ENCODE measurements at regions not wholly inside any gene's neighbourhood (a gene's known extent, or its start where the extent isn't known, plus 50 kb on each side); places are given as distances from the start of the nearest gene placed in this dataset.

DNA sequence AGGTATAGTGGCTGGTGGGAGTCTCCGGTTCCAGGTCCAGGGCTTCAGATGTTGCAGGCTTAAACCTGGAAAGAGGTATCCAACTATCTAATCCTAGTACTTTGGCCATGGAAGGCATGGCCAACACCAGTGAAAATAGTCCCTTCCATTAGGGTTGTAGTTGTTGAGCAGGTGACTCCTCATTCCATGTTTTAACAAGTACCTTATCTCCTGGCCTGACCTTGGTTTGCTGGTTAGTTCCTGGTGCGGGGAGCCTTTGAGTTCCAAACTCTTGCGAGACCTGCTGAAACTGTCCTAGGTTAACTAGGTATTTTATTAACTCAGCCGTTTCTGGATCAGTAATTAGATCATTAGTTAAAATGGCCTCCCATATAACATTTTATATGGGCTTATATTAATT, 128.9 kb downstream of the GPCPD1 start:
- no CpG with 5 or more reads among the region's 4 CpGs for WGBS (ENCODE audit: insufficient coverage)
- no peak overlapping the region for H3K27ac ChIP-seq (ENCODE audit: low read depth in 1 of 2, low read length in 2 of 2)
- Mint-ChIP-seq H3K4me1 (no peaks in the 10 kb centered on the region), H3K36me3 (no peaks in the 10 kb centered on the region), H3K4me3 (no peak overlapping the region), H3K27me3 (ENCODE audit: low read depth in 3 of 3) (peaks cover 1 to 6% (median 3%) of the 10 kb centered on the region in 3 donors), H3K9me3 (no peaks in the 10 kb centered on the region), H3K27ac (no peak overlapping the region)
- H3K9ac ChIP-seq (ENCODE audit: insufficient read depth, low read length, poor library complexity, severe bottlenecking) = no peak overlapping the region
- no peak for DNase-seq
- intact Hi-C loops (cut with micrococcal nuclease) = no loop called here
- no peaks in the 10 kb centered on the region for H3K36me3 ChIP-seq (replicated peaks in 1 of 2; ENCODE audit: control insufficient read depth in 1 of 2, insufficient read depth in 2 of 2, low read length in 2 of 2)
- no peak overlapping the region for H3K4me2 ChIP-seq (replicated peaks; ENCODE audit: extremely low read depth, low read length, poor library complexity, severe bottlenecking)
- no peaks in the 10 kb centered on the region for H4K20me1 ChIP-seq (ENCODE audit: insufficient read depth, low read length)
- no peaks in the 10 kb centered on the region for H3K79me2 ChIP-seq (ENCODE audit: insufficient read depth, low read length)
- H3K4me1 ChIP-seq (ENCODE audit: control insufficient read depth in 1 of 2, insufficient read depth in 2 of 2, low read length in 2 of 2) = no peaks in the 10 kb centered on the region
- H2AFZ ChIP-seq (ENCODE audit: insufficient read depth, low read depth, low read length, poor library complexity, severe bottlenecking) = no peak overlapping the region
- no peak overlapping the region for H3K4me3 ChIP-seq (replicated peaks in 1 of 3; ENCODE audit: low read depth in 2 of 3, low read length in 3 of 3)
- TF ChIP-seq, protein P1, sequence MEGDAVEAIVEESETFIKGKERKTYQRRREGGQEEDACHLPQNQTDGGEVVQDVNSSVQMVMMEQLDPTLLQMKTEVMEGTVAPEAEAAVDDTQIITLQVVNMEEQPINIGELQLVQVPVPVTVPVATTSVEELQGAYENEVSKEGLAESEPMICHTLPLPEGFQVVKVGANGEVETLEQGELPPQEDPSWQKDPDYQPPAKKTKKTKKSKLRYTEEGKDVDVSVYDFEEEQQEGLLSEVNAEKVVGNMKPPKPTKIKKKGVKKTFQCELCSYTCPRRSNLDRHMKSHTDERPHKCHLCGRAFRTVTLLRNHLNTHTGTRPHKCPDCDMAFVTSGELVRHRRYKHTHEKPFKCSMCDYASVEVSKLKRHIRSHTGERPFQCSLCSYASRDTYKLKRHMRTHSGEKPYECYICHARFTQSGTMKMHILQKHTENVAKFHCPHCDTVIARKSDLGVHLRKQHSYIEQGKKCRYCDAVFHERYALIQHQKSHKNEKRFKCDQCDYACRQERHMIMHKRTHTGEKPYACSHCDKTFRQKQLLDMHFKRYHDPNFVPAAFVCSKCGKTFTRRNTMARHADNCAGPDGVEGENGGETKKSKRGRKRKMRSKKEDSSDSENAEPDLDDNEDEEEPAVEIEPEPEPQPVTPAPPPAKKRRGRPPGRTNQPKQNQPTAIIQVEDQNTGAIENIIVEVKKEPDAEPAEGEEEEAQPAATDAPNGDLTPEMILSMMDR (IDR thresholded peaks at IDR 0.05) = no peak
- no peaks in the 10 kb centered on the region for H3K9me3 ChIP-seq (replicated peaks in 1 of 2; ENCODE audit: control insufficient read depth in 1 of 2, insufficient read depth in 1 of 2, low read length in 2 of 2)
- H3K27me3 ChIP-seq (ENCODE audit: control insufficient read depth in 2 of 2, insufficient read depth in 2 of 2, low read length in 2 of 2) = no peaks in the 10 kb centered on the region

DNA sequence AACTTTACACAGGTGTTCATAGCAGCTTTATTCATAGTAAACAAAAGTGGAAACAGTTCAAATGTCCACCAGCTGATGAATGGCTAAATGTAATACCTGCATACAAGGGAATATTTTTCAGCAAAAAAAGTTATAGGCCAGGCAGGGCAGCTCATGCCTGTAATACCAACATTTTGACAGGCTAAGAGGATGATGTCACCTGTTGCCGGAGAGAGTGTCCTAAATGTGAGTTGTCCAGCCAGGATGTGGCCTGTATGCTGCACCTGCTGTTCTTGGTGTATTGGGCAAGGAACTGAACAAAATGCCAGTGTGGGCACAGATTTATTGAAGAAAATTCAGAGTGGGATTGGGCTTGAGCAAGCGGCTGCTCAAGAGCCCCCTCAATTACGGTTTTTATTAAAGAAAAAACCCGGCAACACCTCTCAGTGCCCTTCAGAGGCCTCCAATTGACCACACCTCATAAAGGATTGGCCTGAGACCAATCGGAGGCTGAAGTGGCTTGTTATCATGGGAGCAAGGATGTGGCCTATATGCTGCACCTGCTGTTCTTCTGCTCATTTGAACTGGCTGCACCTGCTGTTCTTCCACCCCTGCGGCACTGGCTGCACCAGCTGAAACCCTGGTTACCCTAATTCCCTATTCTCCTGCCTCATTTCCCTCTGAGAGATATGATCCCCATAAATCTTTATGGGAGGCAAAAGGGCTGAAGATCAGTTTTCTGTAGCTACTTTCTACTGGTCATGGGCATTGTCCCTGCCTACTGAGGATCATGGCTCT, 129.8 kb downstream of the GPCPD1 start:
- TF ChIP-seq, protein P1 (IDR thresholded peaks at IDR 0.05) = no peak
- no peaks in the 10 kb centered on the region for H3K9me3 Mint-ChIP-seq
- H3K9me3 ChIP-seq (replicated peaks in 1 of 2; ENCODE audit: control insufficient read depth in 1 of 2, insufficient read depth in 1 of 2, low read length in 2 of 2) = no peaks in the 10 kb centered on the region
- no peaks in the 10 kb centered on the region for H3K27me3 ChIP-seq (ENCODE audit: control insufficient read depth in 2 of 2, insufficient read depth in 2 of 2, low read length in 2 of 2)
- H3K4me3 ChIP-seq (replicated peaks in 1 of 3; ENCODE audit: low read depth in 2 of 3, low read length in 3 of 3) = no peak overlapping the region
- no peak for DNase-seq
- no peaks in the 10 kb centered on the region for H3K4me1 Mint-ChIP-seq
- H3K9ac ChIP-seq (ENCODE audit: insufficient read depth, low read length, poor library complexity, severe bottlenecking) = no peak overlapping the region
- H3K36me3 ChIP-seq (replicated peaks in 1 of 2; ENCODE audit: control insufficient read depth in 1 of 2, insufficient read depth in 2 of 2, low read length in 2 of 2) = no peaks in the 10 kb centered on the region
- H3K27me3 Mint-ChIP-seq (ENCODE audit: low read depth in 3 of 3) = peaks cover 1 to 3% (median 2%) of the 10 kb centered on the region in 3 donors
- H3K79me2 ChIP-seq (ENCODE audit: insufficient read depth, low read length) = no peaks in the 10 kb centered on the region
- no peaks in the 10 kb centered on the region for H4K20me1 ChIP-seq (ENCODE audit: insufficient read depth, low read length)
- no peak overlapping the region for H3K4me2 ChIP-seq (replicated peaks; ENCODE audit: extremely low read depth, low read length, poor library complexity, severe bottlenecking)
- H3K27ac Mint-ChIP-seq = no peak overlapping the region
- H3K4me1 ChIP-seq (ENCODE audit: control insufficient read depth in 1 of 2, insufficient read depth in 2 of 2, low read length in 2 of 2) = no peaks in the 10 kb centered on the region
- H2AFZ ChIP-seq (ENCODE audit: insufficient read depth, low read depth, low read length, poor library complexity, severe bottlenecking) = no peak overlapping the region
- intact Hi-C loops (cut with micrococcal nuclease) = no loop called here
- WGBS (ENCODE audit: insufficient coverage) = 85% methylated on average over 3 of the region's 6 CpGs
- no peak overlapping the region for H3K27ac ChIP-seq (ENCODE audit: low read depth in 1 of 2, low read length in 2 of 2)
- H3K4me3 Mint-ChIP-seq = no peak overlapping the region
- no peaks in the 10 kb centered on the region for H3K36me3 Mint-ChIP-seq
